ENCODE measurements at regions not wholly inside any gene's neighbourhood (a gene's known extent, or its start where the extent isn't known, plus 50 kb on each side); places are given as distances from the start of the nearest gene placed in this dataset.

- TF ChIP-seq POLR2AphosphoS5 (IDR thresholded peaks at IDR 0.05; ENCODE audit: low read depth, low read length), result no peak
- no peak for TF ChIP-seq TAF1 (IDR thresholded peaks at IDR 0.05; ENCODE audit: borderline replicate concordance, low read depth, low read length)
- TF ChIP-seq POLR2A (IDR thresholded peaks at IDR 0.05; ENCODE audit: low read depth, low read length), result no peak
Measured at GRCh38 chr6:120873125-120873865, 461.0 kb downstream of the TBC1D32 start.
